Stimulated activated CD4-positive, alpha-beta T cell treated with anti-CD3 and anti-CD28 coated beads, Interleukin-4, amount 100 ng/mL, for 48 hours (primary cell): ENCODE measurements at regions not wholly inside any gene's neighbourhood (a gene's known extent, or its start where the extent isn't known, plus 50 kb on each side); places are given as distances from the start of the nearest gene placed in this dataset.

Experiments
- DNase-seq, 2 donors: peaks; one replicate each; pipeline ENCODE4 v3.0.0-alpha.2; 2020; ENCODE audit warnings: low read depth in 2 of 2

GRCh38 chr3:151935446-151935845 is 62.0 kb downstream of the SUCNR1 start:
- no peak for DNase-seq

- no peak for DNase-seq
Observed at GRCh38 chr3:151940481-151940880, 67.0 kb downstream of the SUCNR1 start.

DNA sequence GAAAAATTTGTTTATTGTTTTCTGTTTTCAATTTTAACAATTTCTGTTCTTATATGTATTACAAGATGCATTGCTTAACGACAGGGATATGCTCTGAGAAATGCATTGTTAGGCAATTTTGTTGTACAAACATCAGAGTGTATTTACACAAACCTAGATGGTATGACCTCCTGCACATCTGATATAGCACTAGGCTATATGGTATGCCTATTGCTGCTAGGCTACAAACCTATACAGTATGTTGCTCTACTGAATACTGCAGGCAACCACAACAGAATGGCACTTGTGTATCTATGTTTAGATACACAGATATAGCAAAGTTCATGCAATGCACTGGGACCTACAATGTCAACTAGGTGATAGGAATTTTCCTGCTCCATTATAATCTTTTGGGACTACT is 70.1 kb downstream of the SUCNR1 start:
- no peak for DNase-seq

DNA sequence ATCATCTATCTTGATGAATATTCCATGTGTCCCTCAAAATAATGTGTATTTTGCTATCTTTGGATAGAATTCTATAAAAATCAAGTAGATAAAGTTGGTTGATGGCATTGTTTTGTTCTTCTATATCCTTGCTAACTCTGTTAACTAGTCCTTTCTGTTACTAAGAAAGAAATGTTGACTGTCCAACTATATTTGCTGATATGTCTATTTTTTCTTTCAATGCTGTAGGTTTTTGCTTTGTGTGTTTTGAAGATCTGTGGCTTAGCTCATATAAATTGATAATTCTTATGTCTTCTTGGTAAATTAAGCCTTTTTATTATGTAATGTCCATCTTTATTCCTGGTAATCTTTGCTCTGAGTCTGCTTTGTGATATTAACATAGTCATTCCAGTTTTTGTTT is 70.9 kb downstream of the SUCNR1 start:
- DNase-seq, result no peak

DNA sequence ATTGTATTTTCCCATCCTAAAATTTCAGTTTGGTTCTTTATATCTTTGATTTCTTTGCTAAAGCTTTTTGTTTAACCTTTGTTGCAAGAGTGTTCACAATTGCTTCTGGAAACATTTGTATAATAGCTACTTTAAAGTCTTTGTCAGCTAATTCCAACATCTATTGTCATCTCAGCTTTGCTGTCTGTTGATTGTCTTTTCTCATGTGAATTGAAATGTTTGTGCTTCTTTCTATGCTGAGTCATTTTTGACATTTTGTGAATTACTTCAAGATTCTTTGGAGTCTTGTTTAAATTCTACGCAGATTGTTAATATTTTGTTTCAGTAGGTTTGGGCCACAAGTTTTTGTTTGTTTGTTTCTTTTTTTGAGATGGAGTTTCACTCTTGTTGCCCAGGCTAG is 73.2 kb downstream of the SUCNR1 start:
- DNase-seq, result no peak

GRCh38 chr3:151949706-151950105 is 76.3 kb downstream of the SUCNR1 start:
- DNase-seq, result no peak

- no peak for DNase-seq
Observed at GRCh38 chr3:151955356-151955755, 81.9 kb downstream of the SUCNR1 start.

DNA sequence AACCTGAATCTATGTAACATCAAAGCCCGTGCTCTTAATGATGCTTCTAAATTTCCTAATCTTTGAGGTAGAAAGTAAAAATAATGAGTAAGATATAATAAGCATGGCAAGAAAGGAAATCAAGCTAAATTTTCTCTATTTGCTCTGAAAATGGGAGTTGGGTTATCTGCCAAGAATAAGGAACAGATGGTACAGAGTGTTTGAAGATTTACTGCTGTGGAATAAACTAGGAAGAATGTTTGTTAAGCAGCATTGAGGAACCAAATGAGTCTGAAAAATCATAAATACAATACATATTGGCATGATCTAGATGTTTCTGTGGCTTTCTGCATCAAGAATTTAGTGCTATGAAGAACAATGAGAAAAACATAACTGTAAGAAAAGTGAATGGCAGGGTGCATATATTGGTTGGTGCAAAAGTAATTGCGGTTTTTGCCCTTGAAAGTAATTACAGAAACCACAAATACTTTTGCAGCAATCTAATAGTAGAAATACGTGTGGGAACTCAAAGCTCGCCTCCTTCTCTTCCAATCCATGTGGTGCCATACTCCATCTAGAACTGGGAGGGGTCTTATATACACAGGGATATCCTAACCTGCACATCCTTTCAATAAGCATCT is 87.6 kb downstream of the SUCNR1 start:
- DNase-seq, result no peak

DNA sequence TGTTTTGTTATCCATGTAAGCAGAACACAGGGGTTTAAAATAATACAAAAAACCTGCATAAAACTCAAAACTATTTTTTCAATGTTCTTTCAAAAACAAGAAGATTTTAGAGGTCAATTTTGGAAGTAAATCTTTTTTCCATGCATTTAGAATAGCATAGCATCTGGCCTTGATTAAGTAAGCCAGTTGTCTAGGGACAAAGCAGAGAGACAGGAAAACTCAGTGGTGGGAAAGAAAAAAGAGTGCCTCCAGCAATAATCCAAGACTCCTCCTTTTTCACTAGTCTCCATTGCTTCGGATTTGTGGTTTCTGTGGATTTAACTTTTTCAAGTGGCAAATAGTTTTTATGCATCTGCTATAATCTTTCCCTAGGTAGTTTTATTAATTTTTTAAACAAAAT is 88.9 kb downstream of the SUCNR1 start:
- DNase-seq, result no peak

DNA sequence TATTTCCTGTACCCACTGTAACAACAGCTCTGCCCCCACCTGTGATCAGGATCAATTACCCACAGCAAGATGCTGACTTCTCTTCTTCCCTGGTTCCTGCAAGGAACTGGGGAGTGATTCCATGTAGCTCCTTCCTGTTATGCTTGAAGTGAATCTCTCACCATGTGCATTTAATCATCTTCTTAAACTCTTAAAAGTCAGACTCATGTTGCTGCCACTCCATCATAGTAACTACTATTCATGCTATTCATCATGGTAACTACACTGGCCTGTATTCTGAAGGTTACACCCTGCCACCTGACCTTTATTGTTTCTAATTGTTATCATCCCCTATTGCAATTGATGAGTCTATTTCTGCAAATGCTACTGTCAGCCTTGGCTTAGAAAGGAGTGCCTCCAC is 89.5 kb downstream of the SUCNR1 start:
- DNase-seq, result no peak

DNA sequence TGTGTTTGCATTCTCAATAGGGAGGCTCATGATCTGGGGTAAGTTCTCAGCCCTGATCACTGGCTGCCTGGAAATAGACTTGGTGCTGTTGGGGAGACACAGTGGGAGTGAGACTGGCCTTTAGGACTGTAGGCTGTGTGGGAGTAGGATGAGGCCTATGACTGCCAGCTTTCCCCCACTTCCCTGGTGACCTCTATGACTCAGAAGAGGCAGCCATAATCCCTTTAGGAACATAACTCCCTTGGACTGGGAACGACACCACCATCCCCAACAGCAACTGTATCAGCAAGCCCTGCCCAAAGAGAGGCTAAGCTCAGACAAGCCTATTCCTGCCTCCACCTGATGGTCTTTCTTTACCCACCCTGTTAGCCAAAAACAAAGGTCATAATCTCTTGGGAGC is 91.3 kb downstream of the SUCNR1 start:
- no peak for DNase-seq

GRCh38 chr3:151969026-151969642 is 95.7 kb downstream of the SUCNR1 start:
- DNase-seq, result no peak

- no peak for DNase-seq
Observed at GRCh38 chr3:151971814-151972579, 98.6 kb downstream of the SUCNR1 start.

GRCh38 chr3:151974067-151974466 is 100.6 kb downstream of the SUCNR1 start:
- DNase-seq, result no peak

- DNase-seq, result no peak
Observed at GRCh38 chr3:151976211-151977050, 103.0 kb downstream of the SUCNR1 start.

DNA sequence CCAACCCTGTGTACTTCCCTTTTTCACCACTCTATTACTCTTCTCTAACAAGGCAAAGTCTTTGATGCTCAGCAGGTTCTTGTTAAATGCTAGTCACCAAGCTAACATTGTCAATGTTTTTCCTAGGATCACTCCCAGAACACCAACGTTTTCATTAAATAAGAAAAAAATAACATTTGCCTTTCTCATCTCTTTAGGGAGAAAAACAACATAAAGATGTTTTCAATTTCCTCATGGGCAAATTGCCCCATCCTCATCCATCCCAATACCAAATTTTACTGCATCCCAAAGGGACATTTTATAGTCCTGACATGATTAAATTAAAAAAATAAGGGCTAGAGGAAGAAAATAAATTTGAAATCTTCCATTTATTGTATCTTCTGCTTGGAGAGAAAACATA is 106.5 kb downstream of the SUCNR1 start:
- DNase-seq, result no peak

DNA sequence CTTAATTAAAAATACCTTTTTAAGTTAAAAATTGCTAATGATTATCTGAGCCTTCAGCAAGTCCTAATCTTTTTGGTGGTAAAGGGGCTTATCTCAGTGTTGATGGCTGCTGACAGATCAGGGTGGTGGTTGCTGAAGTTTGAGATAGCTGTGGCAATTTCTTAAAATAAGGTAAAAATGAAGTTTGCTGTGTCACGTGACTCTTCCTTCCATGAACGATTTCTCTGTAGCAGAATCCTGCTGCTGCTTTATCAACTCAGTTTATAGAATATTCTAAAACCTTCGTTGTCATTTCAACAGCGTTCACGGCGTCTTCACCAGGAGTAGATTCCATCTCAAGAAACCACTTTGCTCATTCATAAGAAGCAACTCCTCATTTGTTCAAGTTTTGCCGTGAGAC is 110.1 kb downstream of the SUCNR1 start:
- DNase-seq, result no peak

GRCh38 chr3:151985787-151986430 is 112.5 kb downstream of the SUCNR1 start:
- no peak for DNase-seq

DNA sequence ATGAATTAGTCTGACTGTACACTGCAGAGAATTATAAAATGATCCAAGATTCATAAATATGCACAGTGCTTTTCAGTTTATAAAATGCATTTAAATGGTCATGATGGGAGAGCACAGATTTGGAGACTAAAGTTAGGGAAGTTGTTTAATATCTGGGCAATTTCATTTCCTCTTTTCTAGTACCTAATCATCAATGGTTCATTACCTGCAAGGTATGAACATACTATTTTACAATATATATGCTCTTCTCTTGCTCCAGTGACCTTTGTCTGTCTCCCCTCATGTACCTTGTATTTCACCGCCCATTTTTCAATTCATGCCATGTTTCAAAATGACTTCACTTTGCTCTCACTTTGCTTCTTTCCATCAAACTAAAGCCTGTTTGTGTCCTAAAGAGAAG is 114.5 kb downstream of the SUCNR1 start:
- no peak for DNase-seq

DNA sequence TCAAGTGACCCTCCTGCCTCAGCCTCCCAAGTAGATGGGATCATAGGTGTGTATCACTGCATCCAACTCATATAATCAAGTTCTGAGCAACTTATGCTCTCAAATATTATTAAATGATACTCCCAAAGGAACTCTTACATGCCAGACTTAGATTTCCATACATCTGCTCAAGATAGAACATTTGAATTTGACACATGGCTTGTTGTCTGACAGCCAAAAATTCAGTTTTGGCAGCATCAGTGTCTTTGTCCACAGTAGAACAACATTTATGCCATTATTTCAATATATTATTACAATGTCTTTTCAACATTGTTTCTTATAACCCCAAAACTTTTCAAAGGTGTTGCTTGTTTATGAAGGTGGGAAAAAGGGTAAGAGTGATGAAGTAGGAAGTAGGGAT is 116.2 kb downstream of the SUCNR1 start:
- no peak for DNase-seq

GRCh38 chr3:151990696-151991376 is 117.4 kb downstream of the SUCNR1 start:
- DNase-seq, result no peak
